ENCODE measurements at regions not wholly inside any gene's neighbourhood (a gene's known extent, or its start where the extent isn't known, plus 50 kb on each side); places are given as distances from the start of the nearest gene placed in this dataset.

DNA sequence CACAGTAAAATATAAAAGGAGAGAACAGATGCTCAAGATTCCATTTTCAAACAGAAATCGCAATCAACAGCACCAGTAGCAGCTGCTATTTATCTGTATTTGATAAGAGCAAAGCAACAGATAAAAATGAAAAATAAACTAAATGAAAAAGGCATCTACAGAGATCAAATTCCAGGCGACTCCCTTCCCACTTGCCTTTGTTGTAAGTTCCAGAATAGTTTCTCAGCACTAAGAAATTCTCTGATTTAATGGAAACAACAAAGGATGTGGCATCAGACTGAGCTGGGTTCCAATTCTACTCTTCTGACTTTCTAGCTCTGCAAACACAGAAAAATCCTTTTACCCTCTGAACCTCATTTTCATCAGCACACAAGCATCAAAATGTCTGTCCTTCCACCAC is 110.8 kb upstream of the MME start:
- TF ChIP-seq, protein P1, sequence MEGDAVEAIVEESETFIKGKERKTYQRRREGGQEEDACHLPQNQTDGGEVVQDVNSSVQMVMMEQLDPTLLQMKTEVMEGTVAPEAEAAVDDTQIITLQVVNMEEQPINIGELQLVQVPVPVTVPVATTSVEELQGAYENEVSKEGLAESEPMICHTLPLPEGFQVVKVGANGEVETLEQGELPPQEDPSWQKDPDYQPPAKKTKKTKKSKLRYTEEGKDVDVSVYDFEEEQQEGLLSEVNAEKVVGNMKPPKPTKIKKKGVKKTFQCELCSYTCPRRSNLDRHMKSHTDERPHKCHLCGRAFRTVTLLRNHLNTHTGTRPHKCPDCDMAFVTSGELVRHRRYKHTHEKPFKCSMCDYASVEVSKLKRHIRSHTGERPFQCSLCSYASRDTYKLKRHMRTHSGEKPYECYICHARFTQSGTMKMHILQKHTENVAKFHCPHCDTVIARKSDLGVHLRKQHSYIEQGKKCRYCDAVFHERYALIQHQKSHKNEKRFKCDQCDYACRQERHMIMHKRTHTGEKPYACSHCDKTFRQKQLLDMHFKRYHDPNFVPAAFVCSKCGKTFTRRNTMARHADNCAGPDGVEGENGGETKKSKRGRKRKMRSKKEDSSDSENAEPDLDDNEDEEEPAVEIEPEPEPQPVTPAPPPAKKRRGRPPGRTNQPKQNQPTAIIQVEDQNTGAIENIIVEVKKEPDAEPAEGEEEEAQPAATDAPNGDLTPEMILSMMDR (IDR thresholded peaks at IDR 0.05), result no peak
- no peak for TF ChIP-seq EZH2 (IDR thresholded peaks at IDR 0.05; ENCODE audit: borderline replicate concordance, insufficient read depth, low read depth, low read length, poor library complexity, severe bottlenecking)

All from B cell (primary cell).